GM21515 (cell line): ENCODE measurements at regions not wholly inside any gene's neighbourhood (a gene's known extent, or its start where the extent isn't known, plus 50 kb on each side); places are given as distances from the start of the nearest gene placed in this dataset.
"Not testable (repeated sequence)": the region's sequence is repeated elsewhere in the genome, so short reads cannot be mapped to it uniquely, and the experiment has no call there.

Source experiments
- ATAC-seq: cut with Tn5 transposase; IDR thresholded peaks from one replicate; pipeline ENCODE4 v1.9.1; 2021; ENCODE audit not compliant: unreplicated experiment

DNA sequence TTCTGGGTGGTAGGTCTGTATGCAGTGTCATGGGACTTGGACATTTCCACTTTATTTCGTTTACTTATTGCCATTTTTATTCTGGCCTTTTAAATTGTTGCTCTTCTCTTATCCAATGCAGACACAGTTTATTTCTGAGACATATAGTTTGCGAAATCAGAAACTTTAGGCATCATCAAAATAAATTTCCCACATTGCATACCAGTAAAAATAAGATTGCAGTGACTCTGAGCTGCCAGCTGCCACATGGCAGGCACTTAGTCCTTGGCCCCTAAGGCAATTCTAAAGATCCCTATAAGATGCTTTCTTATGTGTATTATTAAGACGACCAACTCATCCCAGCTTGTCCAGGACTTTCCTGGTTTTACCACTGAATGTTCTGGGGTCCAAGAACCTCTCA lies 81.8 kb upstream of the ANKRD1 start:
- ATAC-seq, result no peak

DNA sequence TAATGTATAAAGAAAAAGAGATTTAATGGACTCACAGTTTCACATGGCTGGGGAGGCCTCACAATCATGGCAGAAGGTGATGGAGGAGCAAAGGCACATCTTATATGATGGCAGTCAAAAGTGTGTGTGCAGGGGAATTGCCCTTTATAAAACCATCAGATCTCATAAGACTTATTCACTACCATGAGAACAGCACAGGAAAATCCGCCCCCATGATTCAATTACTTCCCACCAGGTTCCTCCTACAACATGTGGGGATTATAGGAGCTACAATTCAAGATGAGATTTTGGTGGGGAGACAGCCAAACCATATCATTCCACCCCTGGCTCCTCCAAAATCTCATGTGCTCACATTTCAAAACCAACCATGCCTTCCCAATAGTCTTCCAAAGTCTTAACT lies 82.5 kb upstream of the ANKRD1 start:
- not testable (repeated sequence) for ATAC-seq

DNA sequence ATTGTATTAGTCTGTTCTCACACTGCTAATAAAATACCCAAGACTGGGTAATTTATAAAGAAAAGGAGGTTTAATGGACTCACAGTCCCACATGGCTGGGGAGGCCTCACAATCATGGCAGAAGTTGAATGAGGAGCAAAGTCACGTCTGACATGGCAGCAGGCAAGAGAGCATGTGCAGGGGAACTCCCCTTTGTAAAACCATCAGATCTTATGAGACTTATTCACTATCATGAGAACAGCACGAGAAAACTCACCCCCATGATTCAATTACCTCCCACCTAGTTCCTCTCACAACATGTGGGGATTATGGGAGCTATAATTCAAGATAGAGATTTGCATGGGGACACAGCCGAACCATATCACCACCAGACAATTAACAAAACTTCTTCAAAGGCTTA lies 84.4 kb upstream of the ANKRD1 start:
- not testable (repeated sequence) for ATAC-seq

DNA sequence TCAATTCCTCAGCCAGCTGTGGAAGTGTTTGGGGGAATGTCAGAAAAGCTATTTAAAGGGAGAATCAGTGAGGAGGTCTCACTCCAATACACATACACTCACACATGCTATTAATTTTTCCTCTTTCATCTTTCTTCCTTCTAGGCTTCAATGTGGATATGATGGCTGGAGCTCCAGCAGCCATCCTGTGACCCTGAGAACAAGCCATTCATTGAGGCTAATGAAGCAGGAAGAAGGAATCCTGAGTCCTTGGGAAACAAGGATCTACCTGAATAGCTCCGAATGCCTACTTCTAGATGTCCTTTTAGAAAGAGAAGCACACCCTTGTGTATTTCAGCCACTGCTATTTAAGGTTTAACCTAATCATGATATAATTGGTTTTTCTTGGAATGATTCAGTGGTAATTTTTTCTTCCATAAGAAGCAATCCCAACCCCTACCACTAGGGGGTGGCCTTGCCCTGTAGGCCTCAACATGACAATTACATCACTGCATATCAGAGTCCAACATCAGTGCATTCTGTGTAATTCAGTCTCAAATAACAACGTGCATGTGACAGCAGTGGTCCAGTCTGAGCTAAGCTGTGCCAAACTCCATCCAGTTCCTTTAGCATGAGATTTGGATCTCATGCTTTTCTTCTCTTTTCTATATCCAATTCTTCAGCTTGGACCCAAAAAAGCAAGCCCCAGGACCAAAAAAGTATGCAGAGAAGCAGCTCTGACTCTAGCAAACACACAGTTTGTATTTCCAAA lies 85.3 kb upstream of the ANKRD1 start:
- ATAC-seq, result peak; percentile 47

DNA sequence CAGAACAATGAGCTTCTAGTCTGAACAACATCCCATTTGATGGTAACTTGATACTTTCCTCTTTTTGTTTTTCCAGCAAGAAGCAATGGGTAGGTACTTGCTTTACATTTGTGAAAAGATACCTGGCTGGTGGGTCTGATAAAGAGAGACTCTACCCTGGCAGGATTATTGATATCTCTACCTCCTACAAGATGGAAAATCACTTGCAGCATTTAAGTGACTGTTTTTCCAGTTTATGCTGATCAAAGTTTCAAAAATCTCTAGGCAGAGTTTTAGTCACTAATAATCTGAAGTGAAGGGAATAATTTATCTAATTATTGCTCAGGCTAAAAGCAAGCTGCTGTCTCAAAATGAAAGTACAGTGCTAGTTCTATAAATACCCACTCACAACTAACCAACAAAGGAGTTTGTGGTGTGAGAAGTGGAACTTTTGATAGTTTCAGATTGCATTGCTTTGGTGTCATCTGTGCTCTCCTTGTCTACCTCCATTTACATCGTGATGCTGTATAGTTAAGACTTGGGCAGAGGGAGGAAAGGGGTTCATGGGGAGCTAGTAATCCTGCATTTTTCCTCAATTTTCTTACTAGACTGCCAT lies 86.0 kb upstream of the ANKRD1 start:
- peak; percentile 86 for ATAC-seq

DNA sequence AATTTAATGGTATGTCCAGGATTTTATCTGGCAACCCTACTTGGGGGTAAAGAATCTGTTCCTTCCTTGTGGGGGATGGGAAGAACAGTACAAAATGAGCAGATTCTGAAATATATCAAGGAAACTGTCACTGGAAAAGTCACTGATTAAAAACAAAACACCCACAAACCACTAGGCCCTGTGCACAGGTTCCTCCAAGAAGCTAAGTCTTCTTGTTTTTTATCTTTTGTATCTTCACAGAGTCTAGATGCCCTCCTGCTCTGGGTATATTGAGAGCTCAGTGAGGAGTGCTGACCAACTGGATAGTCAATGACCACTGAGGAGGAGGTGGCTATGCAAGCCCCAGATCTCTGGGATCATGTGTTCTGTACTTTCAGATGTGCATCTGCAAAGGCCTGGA lies 86.8 kb upstream of the ANKRD1 start:
- no peak for ATAC-seq

DNA sequence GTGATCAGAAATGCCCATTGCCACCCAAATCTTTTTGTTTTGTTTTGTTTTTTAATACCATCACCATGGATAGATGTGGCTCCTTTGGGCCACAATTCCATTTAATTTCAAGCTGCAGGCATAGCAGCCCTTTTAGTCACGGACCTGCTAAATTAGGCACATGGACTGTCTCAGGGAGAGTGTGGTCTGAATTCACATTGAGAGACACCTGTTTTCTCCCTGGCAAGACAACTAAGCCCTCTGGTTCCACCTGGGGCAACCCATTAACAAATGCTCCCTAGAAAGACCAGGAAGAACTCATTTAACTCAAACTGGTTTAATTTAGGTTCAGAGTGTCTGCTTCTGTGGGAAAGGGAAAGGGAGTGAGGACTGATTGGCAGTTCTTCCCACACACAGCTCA lies 88.2 kb upstream of the ANKRD1 start:
- no peak for ATAC-seq

DNA sequence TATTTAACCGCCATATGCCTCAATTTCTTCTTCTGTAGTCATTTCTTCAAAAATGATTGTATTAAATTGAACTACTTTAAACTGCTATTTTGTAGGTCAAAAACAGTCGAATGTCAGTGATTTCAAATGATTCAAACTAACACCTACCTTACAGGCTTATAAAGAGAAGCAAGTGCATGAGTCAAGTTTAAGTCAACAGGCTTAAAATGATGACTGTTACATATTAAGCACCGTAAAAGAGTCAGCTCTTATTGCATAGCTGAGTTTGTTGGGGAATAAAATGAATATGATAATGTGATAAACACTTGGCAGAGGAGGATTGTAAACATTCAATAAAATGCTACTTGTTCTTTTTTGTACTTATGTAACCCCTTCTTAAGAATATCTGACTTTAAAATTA lies 90.1 kb upstream of the ANKRD1 start:
- ATAC-seq, result no peak

DNA sequence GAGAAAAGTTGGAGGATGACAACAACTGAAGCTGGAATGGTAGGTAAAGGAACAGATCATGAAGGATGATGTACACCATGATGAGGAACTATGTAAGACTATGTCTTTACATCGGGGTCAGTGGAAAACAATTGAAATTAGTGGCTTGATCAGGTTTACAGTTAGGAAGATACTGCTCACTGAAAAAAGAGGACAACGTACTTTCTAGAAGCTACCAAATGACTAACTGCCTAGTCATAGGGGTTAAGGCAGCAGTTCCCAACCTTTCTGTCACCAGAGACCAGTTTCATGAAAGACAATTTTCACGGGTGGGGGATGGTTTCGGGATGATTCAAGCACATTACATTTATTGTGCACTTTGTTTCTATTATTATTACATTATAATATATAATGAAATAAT lies 91.6 kb upstream of the ANKRD1 start:
- no peak for ATAC-seq

DNA sequence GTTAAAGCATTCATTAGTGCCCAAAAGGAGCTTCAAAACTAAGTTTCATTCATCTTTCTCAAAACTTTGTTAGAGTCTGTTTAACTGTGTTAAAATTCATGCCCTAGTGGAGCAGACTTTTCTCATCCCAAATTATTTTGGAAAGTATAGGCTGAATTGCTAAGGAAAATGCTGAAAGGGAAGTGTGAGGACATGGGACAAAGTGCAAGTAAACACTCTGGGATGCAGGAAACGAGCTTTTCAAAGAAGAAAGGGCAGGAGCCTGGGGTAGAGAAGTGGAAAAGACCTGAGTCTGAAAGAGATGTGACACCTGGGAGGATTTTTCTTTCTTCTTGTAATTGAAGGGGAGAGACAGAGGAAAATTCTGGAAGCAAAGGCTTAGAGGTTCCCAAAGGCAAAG lies 93.1 kb upstream of the ANKRD1 start:
- ATAC-seq, result no peak

DNA sequence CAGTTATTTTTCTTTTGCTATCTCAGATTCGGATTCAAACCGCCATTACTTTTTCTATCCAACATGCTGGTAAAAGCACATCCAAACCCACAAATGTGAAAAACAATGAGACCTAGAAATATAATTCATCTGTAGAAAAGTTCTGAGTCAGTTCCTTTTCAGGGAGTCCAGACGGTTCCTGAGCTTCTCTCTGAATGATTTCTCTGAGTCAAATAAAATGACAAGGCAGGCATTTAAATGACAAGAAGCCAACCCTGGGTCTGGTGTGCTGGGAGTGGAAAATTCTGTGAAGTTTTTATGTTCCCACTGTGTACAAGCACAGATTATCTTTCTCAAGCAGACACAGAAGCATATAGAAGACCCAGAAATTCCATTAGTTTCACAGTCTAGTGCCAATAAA lies 96.3 kb upstream of the ANKRD1 start:
- ATAC-seq, result no peak

DNA sequence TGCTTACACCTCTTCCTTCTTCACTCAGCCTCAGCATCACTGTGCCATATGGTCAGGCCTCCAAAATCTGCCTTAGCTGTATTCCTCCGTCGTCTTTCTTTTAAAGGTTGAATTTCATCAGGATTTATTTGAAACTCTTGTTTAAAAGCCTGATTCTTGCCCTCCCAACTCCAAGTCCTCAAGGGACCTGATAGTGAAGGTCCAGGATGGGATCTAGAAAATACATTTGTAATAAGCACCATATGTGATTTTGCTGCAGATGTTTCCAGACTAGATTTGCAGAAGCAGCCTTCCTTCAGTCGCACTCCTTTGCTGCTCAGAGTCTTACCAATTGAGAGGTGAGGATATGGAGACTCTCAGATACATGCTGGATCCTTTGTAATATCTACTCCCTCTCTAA lies 101.0 kb upstream of the ANKRD1 start:
- no peak for ATAC-seq

DNA sequence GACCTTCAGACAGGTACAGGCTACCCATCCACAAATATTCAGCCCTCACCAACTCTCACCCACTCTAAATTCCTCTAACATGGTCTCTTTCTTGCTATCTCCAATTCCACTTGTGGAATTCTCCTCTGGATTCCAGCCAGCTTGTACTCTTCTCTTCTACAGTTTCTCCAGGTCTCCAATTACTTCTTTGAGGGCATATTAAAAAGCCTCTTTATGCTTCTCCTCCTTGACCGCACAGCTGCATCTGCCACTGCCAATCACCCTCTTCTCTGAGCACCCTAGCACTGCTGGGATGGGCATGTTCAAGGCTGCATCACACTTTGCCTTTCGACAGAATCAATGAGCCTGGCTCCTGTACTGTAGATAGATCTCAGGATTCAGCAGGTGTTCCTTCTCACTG lies 101.5 kb upstream of the ANKRD1 start:
- ATAC-seq, result no peak

DNA sequence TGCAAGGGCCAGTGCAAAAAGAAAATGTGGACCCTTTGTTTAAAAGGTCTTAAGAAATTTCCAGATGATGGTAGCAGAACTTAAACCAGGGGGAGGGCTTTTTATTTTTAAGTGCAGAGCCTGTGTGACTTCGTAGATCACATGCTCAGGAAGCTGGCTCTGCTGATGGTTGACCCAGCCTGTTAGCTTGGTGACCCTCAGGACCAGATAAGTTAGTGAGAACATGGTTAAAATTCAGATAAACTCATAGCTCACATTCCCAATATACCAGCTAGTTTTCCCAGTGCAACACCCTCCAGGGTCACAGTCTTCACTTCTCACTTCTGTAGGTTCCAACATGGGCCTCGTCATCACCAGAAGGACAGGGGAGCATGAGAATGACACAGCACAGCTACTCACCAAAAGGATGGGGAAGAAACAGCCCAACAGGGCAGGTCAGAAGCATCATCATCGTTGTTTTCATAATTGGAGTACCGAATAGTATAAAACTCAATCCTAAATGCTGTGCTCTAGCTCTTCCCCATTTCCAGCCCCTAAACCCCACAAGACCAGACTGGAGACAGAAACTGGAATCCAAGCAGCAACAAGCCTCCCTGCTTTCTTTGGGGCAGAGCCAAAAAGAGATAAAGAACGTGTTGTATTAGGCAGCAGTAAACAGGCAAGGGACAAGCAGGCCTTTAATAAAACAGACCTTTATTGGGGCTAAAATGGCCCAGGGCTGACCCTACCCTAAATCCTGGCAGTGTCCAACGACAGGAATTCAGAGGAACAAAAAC lies 102.2 kb upstream of the ANKRD1 start:
- ATAC-seq, result no peak

DNA sequence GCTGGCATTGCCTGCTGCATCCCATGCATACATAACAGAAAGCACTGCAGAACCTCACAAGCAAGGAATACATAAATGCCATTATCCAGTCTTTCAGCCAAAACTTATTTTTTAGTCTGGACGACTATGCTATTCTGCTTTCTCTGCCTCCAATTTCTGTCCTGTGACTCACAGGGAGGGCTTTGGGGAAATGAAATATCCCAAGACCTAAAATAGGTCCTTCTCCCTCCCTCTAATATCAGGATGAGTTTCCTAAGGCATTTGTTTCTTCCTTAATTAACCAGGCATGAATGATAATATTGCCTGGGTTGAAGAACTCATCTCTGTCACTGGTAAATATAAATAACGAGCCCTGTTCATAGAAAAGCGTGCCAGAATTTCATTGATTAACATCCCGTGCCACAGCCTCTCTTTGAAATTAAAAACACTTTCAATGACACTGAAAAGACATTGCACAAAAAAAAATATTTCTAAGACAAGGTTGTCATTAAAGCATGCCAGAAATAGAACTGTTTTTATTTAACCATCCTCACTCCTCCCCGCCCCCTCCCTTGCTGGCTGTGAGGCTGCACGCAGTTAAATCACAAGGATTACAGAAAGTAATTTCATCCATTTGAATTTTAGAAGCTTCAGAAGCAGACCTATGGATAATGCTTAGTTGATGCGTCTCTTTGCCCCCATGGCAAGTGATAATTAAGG lies 103.0 kb upstream of the ANKRD1 start:
- no peak for ATAC-seq

DNA sequence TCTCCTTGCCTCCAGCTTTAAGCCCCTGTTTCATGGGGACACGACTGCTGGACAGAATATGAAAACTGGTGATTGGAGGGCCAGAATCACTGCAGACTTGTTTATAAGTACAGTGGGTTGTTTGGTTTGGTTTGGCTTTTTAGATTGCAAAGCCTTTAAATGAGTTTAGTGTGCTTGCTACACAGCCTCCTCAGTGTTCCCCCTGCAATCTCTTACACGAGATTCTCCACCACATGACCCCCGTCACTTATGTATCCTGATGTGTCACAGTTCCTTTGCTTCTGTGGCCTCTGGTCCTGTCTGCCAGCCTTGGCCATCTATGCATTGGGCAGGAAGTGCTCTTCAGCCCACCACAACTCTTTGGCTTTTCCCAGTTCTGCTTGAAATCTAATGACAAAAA lies 103.7 kb upstream of the ANKRD1 start:
- ATAC-seq, result no peak

DNA sequence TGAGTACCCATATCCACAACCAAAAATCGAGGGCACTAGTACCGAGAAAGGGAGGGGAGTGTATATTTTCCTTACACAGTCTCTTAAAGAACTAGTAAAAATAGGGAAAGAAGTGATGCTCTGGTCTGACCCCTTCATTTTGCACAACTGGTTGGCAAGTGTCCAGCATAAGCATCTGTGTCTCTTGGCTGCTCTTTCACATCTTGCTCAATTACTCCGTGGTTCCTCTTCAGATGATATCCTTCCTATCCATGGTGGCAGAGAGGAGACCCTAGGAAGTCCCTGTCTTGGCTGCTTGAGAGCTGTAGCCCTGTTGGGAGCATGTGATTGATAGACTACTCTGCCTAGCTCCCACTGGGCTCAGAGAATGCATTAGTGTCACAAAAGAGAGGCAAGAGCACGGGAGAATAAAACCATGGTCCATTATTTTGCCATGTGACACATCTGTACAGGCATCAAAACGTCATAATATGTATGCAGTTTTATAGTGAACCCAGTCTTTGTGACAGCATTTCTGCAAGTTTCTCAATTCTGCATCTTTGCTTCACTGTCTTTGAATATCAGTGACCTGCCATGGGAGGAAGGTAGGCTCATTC lies 111.8 kb upstream of the ANKRD1 start:
- ATAC-seq, result no peak

DNA sequence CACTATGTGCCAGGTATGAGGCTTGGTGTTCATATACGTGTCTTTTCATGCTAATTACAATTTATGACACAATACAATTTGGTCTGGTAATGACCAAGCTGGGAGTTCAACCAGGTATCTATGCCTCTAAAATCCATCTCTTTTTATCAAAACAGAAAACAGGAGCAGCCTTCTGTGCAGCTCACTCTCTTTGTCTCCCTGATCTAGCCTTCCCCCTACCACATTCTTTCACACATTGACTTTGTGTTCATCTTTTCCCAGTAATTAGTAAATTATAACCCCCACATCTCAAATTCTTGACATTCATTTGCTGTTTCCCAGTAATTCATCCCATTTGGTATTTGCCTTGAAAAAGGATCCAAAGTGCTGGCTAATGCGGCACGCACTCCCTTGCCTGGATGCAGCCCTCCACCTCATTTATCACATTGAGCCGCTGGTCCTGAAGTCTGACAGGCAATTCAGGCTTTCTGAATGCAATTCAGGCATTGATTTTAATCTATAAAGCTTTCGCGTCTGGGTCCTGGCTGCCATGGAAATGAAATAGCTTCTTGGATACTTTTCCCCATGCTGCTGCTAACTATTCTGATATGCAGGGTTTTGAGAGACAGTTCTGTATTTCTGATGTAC lies 112.5 kb upstream of the ANKRD1 start:
- ATAC-seq, result no peak

DNA sequence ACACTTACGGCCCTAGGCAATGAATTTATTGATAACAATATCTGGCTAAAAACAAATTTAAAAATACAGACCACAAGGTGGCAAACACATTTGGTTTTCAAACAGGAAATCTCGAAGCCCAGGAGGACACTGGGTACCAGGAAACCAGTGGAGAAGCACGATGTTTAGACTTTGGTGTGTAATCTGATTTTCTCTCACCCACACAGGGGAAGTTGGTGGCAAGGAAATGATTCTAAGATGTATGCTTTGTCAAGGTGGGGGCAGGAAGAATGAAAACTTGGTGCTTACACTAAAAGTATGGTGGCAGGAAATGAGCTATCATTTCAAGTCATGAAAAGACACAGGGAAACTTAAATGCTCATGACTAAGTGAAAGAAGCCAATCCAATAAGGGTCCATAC lies 113.2 kb upstream of the ANKRD1 start:
- no peak for ATAC-seq

DNA sequence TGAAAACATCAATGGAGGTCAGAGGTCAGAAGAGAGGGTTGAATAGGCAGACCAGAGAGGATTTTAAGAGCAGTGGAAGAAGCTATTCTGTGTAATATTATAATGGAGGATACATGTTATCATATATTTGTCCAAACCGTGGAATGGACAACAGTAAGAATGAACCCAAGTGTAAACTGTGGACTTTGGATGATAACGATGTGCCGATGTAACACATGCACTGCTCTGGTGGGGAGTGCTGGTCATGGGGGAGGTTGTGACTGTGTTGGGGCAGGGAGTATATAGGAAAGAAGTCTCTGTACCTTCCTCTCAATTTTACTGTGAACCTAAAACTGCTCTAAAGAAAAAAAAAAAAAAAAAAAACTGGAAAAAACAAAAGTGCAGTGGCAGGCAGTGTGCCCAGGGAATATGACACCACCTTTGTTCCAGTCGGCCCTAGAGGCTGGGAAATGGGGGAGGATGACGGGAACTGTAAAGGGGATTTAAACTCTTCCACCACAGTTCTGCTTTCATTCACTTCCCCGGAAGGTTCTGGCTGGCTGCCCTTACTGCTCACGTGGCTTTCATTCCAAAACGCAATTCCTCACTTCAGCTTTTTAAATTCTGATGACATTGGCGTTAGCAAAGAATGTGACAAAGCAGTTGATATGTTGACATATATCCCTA lies 113.7 kb upstream of the ANKRD1 start:
- ATAC-seq, result no peak
